GM21529 (cell line): ENCODE measurements at regions not wholly inside any gene's neighbourhood (a gene's known extent, or its start where the extent isn't known, plus 50 kb on each side); places are given as distances from the start of the nearest gene placed in this dataset.

Source experiments
- ATAC-seq: cut with Tn5 transposase; IDR thresholded peaks from one replicate; pipeline ENCODE4 v1.9.1; 2021; ENCODE audit not compliant: unreplicated experiment

GRCh38 chr5:105413406-105413990, 1850.9 kb upstream of the NUDT12 start:
- ATAC-seq, result no peak

- no peak for ATAC-seq
These were observed 1847.1 kb upstream of the NUDT12 start for GRCh38 chr5:105409695-105410094.

DNA sequence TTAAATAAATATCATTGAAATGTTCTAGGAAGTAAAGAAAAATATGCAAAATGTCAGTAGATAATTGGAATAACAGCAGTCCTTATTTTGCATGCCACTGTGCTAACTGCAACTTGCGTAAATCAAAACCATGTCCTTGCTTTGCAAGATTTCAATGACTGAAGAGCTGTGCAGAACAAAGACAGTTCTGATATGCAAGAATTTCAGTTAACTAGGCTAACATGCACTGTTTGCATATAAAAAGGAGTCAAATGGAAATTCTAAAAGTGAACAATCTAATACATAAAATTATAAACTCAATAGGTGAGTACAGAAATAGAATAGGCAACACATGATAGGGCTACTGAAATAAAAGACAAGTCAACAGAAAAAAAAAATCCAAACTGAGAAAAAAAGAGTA, 1844.6 kb upstream of the NUDT12 start:
- ATAC-seq, result no peak

GRCh38 chr5:105397749-105398148, 1835.2 kb upstream of the NUDT12 start:
- ATAC-seq, result no peak

DNA sequence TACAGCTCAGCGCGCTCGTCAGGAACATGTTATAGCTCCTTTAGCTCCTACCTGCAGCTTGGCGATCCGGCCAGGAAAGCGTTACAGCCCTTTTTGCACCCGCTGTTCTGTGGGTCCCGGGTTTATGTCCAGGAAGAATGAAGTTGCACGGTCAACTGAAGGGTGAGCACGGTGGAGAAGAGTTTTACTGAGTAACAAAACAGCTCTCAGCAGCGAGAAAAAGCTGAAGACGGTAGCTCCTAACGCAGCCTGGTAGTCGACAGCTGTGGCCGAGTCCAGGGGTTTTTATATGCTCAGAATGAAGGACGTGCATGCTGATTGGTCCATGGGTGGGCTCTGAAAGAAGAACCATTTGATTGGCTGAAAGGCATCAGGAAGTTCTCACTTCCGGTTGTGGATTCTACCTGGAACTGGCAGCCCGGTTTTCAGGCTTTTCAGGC, 1830.1 kb upstream of the NUDT12 start:
- ATAC-seq, result no peak

DNA sequence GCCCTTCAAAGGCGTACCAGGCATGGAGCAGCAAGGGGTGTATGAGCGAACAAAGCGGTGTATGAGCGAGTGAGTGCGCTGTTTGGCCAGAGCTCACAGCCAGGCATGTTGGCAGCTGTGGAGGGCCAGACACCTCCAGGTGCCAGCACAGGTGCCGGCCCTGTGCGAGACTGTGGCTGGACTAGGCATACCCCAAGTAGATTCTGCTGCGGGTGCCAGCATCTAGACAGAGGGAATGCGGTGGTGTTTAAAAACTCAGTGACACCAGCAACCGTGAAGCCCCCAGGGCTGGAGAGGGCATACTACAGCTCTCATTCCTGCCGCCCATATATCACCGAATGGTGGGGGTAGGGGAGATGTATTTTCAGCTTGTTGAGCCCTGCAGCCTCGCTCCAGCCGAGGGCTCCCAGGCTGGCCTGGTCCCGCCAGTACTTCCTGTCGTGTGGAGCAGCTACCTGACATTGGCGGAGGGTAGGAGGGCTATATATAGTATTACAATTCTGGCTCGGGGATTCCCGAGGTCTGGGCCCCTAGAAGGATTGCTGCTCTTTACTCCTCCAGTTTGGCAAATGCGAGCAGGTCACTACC, 1829.6 kb upstream of the NUDT12 start:
- ATAC-seq, result no peak

- no peak for ATAC-seq
These were observed 1817.5 kb upstream of the NUDT12 start for GRCh38 chr5:105380126-105380525.

DNA sequence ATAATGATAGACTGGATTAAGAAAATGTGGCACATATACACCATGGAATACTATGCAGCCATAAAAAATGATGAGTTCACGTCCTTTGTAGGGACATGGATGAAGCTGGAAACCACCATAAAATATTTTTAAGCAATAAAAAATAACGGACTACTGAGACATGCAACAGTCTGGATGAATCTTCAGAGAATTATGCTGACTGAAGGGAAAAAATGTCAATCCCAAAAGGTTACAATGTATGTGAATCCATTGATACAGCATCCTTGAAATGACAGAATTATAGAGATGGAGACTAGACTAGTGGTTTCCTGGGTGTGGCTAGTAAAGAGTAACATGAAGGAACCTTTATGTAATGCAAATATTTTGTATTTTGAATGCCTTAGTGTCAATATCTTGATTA, 1808.6 kb upstream of the NUDT12 start:
- no peak for ATAC-seq

- no peak for ATAC-seq
These were observed 1788.0 kb upstream of the NUDT12 start for GRCh38 chr5:105350486-105351140.

GRCh38 chr5:105331558-105331957, 1769.0 kb upstream of the NUDT12 start:
- ATAC-seq, result no peak

DNA sequence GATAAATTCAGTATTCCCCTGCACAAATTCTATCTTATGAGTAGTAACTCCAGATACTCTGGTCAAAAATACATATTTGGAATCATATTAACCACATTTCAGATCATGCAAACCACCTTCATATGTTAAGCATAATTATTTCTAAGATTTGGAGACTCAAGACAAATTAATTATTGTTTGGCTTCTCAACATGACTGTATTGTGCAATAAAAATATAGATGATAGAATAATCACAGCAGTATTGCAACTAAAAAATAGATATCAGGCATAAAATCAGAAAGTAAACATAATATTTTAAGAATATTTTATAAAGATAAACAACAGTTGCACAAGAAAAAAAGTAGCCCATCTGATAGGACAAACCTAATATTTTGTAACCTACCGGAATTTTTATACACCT, 1767.6 kb upstream of the NUDT12 start:
- ATAC-seq, result no peak

- no peak for ATAC-seq
These were observed 1742.3 kb upstream of the NUDT12 start for GRCh38 chr5:105304859-105305258.

DNA sequence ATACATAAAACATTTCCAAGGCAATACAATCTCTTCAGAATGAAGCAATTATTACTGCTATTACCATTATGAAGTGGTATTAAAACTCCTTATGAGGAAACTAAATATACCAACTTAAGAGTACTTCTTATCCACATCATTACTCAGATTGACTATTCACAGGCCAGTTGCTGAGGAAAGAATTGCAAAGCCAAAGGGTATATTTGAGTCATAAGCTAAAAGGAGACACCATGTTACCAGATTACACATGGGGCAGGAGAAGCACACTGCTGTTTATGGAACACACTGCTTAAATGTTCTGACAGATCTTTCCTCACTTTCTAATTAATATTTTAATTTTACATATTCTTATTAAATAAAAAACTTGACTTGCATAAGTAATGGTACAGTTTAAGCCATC, 1726.4 kb upstream of the NUDT12 start:
- ATAC-seq, result no peak

DNA sequence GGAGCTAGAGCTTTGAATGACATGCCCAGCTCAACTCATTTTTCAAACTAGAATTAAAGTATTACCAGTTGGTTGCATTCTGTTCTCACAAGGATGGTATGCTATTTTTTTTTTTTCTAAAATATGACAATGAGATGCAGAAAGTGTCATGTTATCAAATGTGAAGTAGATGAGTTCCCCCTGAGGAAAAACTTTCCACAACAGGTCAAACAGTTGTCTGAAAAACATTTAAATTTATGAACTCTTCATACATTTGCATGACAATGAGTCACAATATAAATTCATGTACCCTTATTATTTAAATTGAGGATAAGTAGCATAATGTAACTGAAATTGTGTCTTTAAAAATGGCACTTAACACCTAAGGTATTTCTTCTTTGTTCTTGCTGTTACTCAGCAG, 1720.5 kb upstream of the NUDT12 start:
- no peak for ATAC-seq

GRCh38 chr5:105274079-105274478, 1711.5 kb upstream of the NUDT12 start:
- ATAC-seq, result no peak

- no peak for ATAC-seq
These were observed 1700.9 kb upstream of the NUDT12 start for GRCh38 chr5:105263515-105263914.

DNA sequence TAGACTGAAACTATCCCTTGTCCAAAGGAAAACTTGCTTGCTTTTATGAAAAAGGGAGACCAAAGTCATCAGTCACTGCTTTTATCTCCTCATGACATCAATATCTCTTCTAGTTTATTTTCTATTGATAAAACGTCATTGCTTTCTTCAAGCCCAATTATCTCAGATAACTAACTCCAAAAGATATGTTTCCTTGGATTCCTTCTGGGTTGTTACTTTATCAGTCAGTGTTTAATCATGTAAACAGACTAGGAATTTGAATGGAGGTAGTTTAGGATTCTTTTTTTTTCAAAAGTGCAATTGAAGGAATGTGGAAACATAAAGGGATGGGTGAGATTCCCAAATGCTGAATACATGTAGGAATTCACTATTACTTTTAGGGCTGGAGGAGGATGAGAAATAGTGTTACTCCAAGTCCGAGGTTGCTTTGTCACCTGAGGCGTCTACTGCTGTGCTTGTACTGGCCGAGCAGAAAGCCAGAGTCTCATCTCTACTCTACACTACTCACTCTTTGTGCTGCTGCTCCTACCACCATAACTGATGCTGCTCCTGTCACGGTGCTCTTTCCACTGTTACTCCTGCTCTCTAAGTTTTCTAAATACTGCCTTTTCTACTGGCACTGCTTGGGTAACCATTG, 1697.1 kb upstream of the NUDT12 start:
- ATAC-seq, result no peak

DNA sequence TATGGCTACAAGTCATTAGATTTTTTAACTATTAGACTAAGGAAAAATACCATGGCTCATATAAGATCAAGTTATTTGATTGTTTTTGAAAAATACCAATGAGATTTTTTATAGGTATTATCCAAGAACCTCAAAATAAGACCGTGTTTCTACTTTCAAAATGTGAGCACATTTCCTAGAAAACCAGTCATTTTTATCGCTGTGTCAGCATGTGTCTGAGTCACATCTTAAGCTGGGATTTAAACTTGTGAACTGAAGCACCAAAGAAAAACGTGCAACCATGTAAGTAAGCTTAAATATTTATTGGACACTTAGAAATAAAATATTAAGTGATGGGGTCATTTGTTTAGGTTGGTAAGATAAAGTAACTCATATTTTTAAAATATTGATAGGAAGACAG, 1676.0 kb upstream of the NUDT12 start:
- ATAC-seq, result no peak

DNA sequence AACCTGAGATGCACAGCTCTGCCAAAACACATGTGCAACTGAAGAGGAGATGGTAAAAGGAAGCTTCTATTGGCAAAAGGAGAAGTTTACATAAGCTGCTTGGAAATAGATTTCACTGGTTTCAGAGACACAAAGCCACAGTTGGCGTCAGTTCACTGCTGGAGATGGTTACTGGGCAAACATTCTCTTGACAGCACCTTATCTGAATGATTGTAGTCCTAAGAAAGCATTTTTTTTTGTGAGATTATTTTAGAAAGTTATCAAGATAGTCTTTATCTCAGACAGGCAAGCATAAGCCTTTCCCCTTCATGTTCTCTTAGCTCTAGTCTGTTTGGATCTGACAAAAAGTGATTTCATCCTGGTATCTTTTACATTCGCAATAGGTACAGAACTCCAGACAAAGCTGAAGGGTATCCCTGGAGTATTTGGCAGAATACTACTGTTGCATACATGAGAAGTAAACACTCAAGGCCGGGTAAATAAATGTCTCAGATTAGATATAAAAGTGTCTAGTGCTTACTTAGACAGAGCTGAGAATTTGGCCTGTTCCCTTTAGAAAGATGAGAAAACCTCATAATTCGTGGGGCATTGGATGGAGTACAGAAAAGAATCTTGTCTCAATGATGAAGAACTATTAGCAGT, 1668.0 kb upstream of the NUDT12 start:
- ATAC-seq, result no peak

- ATAC-seq, result no peak
These were observed 1655.4 kb upstream of the NUDT12 start for GRCh38 chr5:105218018-105218417.

DNA sequence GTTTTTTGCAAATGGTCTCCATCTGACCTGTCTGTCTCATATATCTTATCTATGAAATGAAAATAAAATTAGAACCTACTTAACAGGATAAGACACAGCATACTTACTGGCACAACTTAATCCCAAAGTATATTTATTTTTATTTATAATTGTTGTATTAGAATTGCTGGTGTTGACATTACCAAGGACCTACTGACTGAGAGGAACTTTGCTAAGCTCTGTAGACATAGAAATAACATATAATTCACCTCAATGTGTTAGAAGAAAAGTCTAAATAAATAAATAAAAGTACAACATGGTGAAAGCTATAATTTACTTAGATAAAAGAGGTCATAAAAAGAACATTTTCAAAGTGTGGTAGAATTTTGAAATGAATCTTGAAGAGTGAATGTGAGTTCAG, 1650.5 kb upstream of the NUDT12 start:
- ATAC-seq, result no peak

GRCh38 chr5:105207066-105207465, 1644.5 kb upstream of the NUDT12 start:
- ATAC-seq, result no peak
